Endodermal cell (in vitro differentiated cells): ENCODE measurements at regions not wholly inside any gene's neighbourhood (a gene's known extent, or its start where the extent isn't known, plus 50 kb on each side); places are given as distances from the start of the nearest gene placed in this dataset.

Experiments
- DNase-seq: peaks from one replicate; pipeline ENCODE4 v3.0.0-alpha.2; 2017
- H3K27ac ChIP-seq: 2 replicates; pipeline ENCODE4 v1.5.1; 2013; ENCODE audit warnings: mild to moderate bottlenecking, low read depth, low read length, moderate library complexity
- H3K27me3 ChIP-seq: 2 replicates; pipeline ENCODE4 v1.6.1; 2013; ENCODE audit warnings: mild to moderate bottlenecking, low read length, moderate library complexity; ENCODE audit not compliant: insufficient read depth, control insufficient read depth, poor library complexity, severe bottlenecking
- H3K36me3 ChIP-seq: 2 replicates; pipeline ENCODE4 v1.7.0; 2013; ENCODE audit warnings: mild to moderate bottlenecking, low read length, moderate library complexity; ENCODE audit not compliant: control insufficient read depth, insufficient read depth
- H3K4me1 ChIP-seq: one replicate; pipeline ENCODE4 v1.7.0; 2013; ENCODE audit warnings: low read length; ENCODE audit not compliant: control insufficient read depth, insufficient read depth
- H3K4me3 ChIP-seq: 2 replicates; pipeline ENCODE4 v1.5.1; 2013; ENCODE audit warnings: mild to moderate bottlenecking, low read length, moderate library complexity
- H3K9ac ChIP-seq: 2 replicates; pipeline ENCODE4 v1.6.1; 2013; ENCODE audit warnings: mild to moderate bottlenecking, low read length, moderate library complexity; ENCODE audit not compliant: poor library complexity, severe bottlenecking; ENCODE audit errors: extremely low read depth
- H3K9me3 ChIP-seq: 2 replicates; pipeline ENCODE4 v1.6.1; 2013; ENCODE audit warnings: mild to moderate bottlenecking, low read length, moderate library complexity; ENCODE audit not compliant: control insufficient read depth
- H3K27ac Mint-ChIP-seq: 2 replicates; pipeline ENCODE4 v1.8.0; 2020; ENCODE audit warnings: mixed read lengths
- H3K27me3 Mint-ChIP-seq: 2 replicates; pipeline ENCODE4 v1.8.0; 2021; ENCODE audit warnings: mild to moderate bottlenecking, mixed read lengths; ENCODE audit not compliant: insufficient read depth
- H3K36me3 Mint-ChIP-seq: 2 replicates; pipeline ENCODE4 v1.8.0; 2020; ENCODE audit warnings: low read depth, mixed read lengths
- H3K4me1 Mint-ChIP-seq: 2 replicates; pipeline ENCODE4 v1.8.0; 2020; ENCODE audit warnings: mixed read lengths
- H3K4me3 Mint-ChIP-seq: 2 replicates; pipeline ENCODE4 v1.8.0; 2020; ENCODE audit warnings: mild to moderate bottlenecking, moderate library complexity, mixed read lengths
- H3K9me3 Mint-ChIP-seq: 2 replicates; pipeline ENCODE4 v1.8.0; 2020; ENCODE audit warnings: mild to moderate bottlenecking, mixed read lengths
- CTCF ChIP-seq: fragments of 200-600 bp; sonication (generic); conservative IDR thresholded peaks from 2 replicates; pipeline ENCODE4 v1.5.0; 2021; ENCODE audit warnings: antibody characterized with exemption, mild to moderate bottlenecking
- WGBS, 2 experiments: methylation state at CpG; one replicate each; pipeline versions ENCODE4 v1.1.5 to v1.1.7; 2013; ENCODE audit warnings: missing lambda C conversion rate in 2 of 2, mixed read lengths in 1 of 2; ENCODE audit not compliant: insufficient coverage in 1 of 2, insufficient read length in 1 of 2; 5-methylcytosine and 5-hydroxymethylcytosine counted together

- Histone ChIP-seq H3K36me3 (no peaks in the 10 kb centered on the region), H3K9me3 (no peaks in the 10 kb centered on the region), H3K27ac (no peak overlapping the region), H3K9ac (no peak overlapping the region), H3K27me3 (no peaks in the 10 kb centered on the region), H3K4me1 (no peaks in the 10 kb centered on the region), H3K4me3 (no peak overlapping the region)
- H3K27ac Mint-ChIP-seq = no peak overlapping the region
- H3K27me3 Mint-ChIP-seq = peaks cover 3% of the 10 kb centered on the region
- WGBS, 2 experiments = 90% methylated on average over 4 of the region's 4 CpGs; no CpG with 5 or more reads in 1 of the 2 experiments
- DNase-seq = no peak
- TF ChIP-seq CTCF = no peak
- H3K36me3 Mint-ChIP-seq = no peaks in the 10 kb centered on the region
- no peaks in the 10 kb centered on the region for H3K4me1 Mint-ChIP-seq
- H3K4me3 Mint-ChIP-seq = no peak overlapping the region
- no peaks in the 10 kb centered on the region for H3K9me3 Mint-ChIP-seq
Measured at GRCh38 chr7:145064114-145064513, 228.3 kb upstream of the TPK1 start.

GRCh38 chr7:145053781-145054180 is 217.9 kb upstream of the TPK1 start:
- H3K4me3 ChIP-seq = no peak overlapping the region
- H3K27ac ChIP-seq = no peak overlapping the region
- Mint-ChIP-seq H3K36me3 (no peaks in the 10 kb centered on the region), H3K4me3 (no peak overlapping the region), H3K4me1 (peaks cover 3% of the 10 kb centered on the region), H3K27ac (no peak overlapping the region), H3K9me3 (no peaks in the 10 kb centered on the region), H3K27me3 (no peaks in the 10 kb centered on the region)
- no peak for TF ChIP-seq CTCF
- no peaks in the 10 kb centered on the region for H3K36me3 ChIP-seq
- 90 to 96% methylated on average over 5 of the region's 5 CpGs for WGBS, 2 experiments
- no peaks in the 10 kb centered on the region for H3K4me1 ChIP-seq
- DNase-seq = no peak
- no peaks in the 10 kb centered on the region for H3K9me3 ChIP-seq
- no peak overlapping the region for H3K9ac ChIP-seq
- no peaks in the 10 kb centered on the region for H3K27me3 ChIP-seq

- H3K9me3 Mint-ChIP-seq = no peaks in the 10 kb centered on the region
- Histone ChIP-seq H3K27me3 (no peaks in the 10 kb centered on the region), H3K36me3 (no peaks in the 10 kb centered on the region), H3K9ac (no peak overlapping the region), H3K4me1 (no peaks in the 10 kb centered on the region), H3K27ac (no peak overlapping the region), H3K9me3 (no peaks in the 10 kb centered on the region), H3K4me3 (no peak overlapping the region)
- no peak overlapping the region for H3K4me3 Mint-ChIP-seq
- 83 to 100% methylated on average over 1 of the region's 1 CpG for WGBS, 2 experiments
- no peak overlapping the region for H3K27ac Mint-ChIP-seq
- H3K36me3 Mint-ChIP-seq = no peaks in the 10 kb centered on the region
- H3K4me1 Mint-ChIP-seq = no peaks in the 10 kb centered on the region
- DNase-seq = no peak
- H3K27me3 Mint-ChIP-seq = no peaks in the 10 kb centered on the region
- no peak for TF ChIP-seq CTCF
Measured at GRCh38 chr7:145050415-145050814, 214.6 kb upstream of the TPK1 start.
